MM.1S (cell line): ENCODE measurements at regions not wholly inside any gene's neighbourhood (a gene's known extent, or its start where the extent isn't known, plus 50 kb on each side); places are given as distances from the start of the nearest gene placed in this dataset.

Experiments
- DNase-seq: peaks from one replicate; pipeline ENCODE4 v3.0.0-alpha.2; 2015
- H2AFZ ChIP-seq: fragments of 300-600 bp; sonication (generic); 2 replicates; pipeline ENCODE4 v1.6.0; 2016; ENCODE audit warnings: antibody characterized with exemption, low read length
- H3F3A ChIP-seq: fragments of 300-600 bp; sonication (generic); 2 replicates; pipeline ENCODE4 v1.6.1; 2016; ENCODE audit warnings: mild to moderate bottlenecking, antibody characterized with exemption, low read length, moderate library complexity, mixed read lengths; ENCODE audit not compliant: insufficient read depth
- H3K27ac ChIP-seq: fragments of 300-600 bp; sonication (generic); 2 replicates; pipeline ENCODE4 v1.5.1; 2016; ENCODE audit warnings: mild to moderate bottlenecking, low read length
- H3K27me3 ChIP-seq: fragments of 300-600 bp; sonication (generic); replicated peaks from 2 replicates; pipeline ENCODE4 v1.6.0; 2016; ENCODE audit warnings: low read length; ENCODE audit not compliant: insufficient read depth
- H3K36me3 ChIP-seq: fragments of 300-600 bp; sonication (generic); replicated peaks from 2 replicates; pipeline ENCODE4 v1.6.1; 2016; ENCODE audit warnings: mild to moderate bottlenecking, low read length, mixed read lengths; ENCODE audit not compliant: insufficient read depth
- H3K4me1 ChIP-seq: fragments of 300-600 bp; sonication (generic); 2 replicates; pipeline ENCODE4 v1.6.1; 2016; ENCODE audit warnings: low read length, mixed read lengths
- H3K4me2 ChIP-seq: fragments of 300-600 bp; sonication (generic); 2 replicates; pipeline ENCODE4 v1.6.0; 2016; ENCODE audit warnings: low read depth, low read length
- H3K4me3 ChIP-seq: fragments of 300-600 bp; sonication (generic); 2 replicates; pipeline ENCODE4 v1.5.1; 2016; ENCODE audit warnings: low read length, mixed read lengths
- H3K79me2 ChIP-seq: fragments of 300-600 bp; sonication (generic); 2 replicates; pipeline ENCODE4 v1.6.1; 2016; ENCODE audit warnings: mixed run types, low read length, mixed read lengths
- H3K9ac ChIP-seq: fragments of 300-600 bp; sonication (generic); 2 replicates; pipeline ENCODE4 v1.6.1; 2016; ENCODE audit warnings: low read length, mixed read lengths
- H3K9me2 ChIP-seq: fragments of 300-600 bp; sonication (generic); replicated peaks from 2 replicates; pipeline ENCODE4 v1.6.1; 2016; ENCODE audit warnings: mild to moderate bottlenecking, low read length, mixed read lengths; ENCODE audit not compliant: insufficient read depth
- H3K9me3 ChIP-seq: fragments of 300-600 bp; sonication (generic); replicated peaks from 2 replicates; pipeline ENCODE4 v1.6.1; 2016; ENCODE audit warnings: mild to moderate bottlenecking, low read length, mixed read lengths; ENCODE audit not compliant: insufficient read depth
- H4K20me1 ChIP-seq: fragments of 300-600 bp; sonication (generic); 2 replicates; pipeline ENCODE4 v1.6.1; 2016; ENCODE audit warnings: mild to moderate bottlenecking, low read length, moderate library complexity, mixed read lengths; ENCODE audit not compliant: insufficient read depth
- CTCF ChIP-seq: fragments of 300-600 bp; sonication (generic); IDR thresholded peaks from 2 replicates; pipeline ENCODE4 v1.5.1; 2016; ENCODE audit warnings: antibody characterized with exemption, low read length, mixed read lengths
- EZH2 ChIP-seq: fragments of 300-600 bp; sonication (generic); optimal IDR thresholded peaks from 2 replicates; pipeline ENCODE3; 2017; ENCODE audit warnings: low read depth, mild to moderate bottlenecking, antibody characterized with exemption, low read length, mixed read lengths
- EZH2phosphoT487 ChIP-seq: fragments of 300-600 bp; sonication (generic); IDR thresholded peaks from 2 replicates; pipeline ENCODE4 v1.6.1; 2018; ENCODE audit warnings: antibody characterized with exemption, low read length

GRCh38 chr4:4643306-4643705 is 101.5 kb upstream of the STX18 start:
- H3K4me3 ChIP-seq = no peak overlapping the region
- no peaks in the 10 kb centered on the region for H3K9me3 ChIP-seq
- no peaks in the 10 kb centered on the region for H4K20me1 ChIP-seq
- H3K9me2 ChIP-seq = no peaks in the 10 kb centered on the region
- H3K79me2 ChIP-seq = no peaks in the 10 kb centered on the region
- DNase-seq = no peak
- H3K4me1 ChIP-seq = no peaks in the 10 kb centered on the region
- no peaks in the 10 kb centered on the region for H3K27me3 ChIP-seq
- no peaks in the 10 kb centered on the region for H3K36me3 ChIP-seq
- H3K9ac ChIP-seq = no peak overlapping the region
- TF ChIP-seq EZH2phosphoT487 (no peak), CTCF (no peak), EZH2 (no peak)
- no peak overlapping the region for H2AFZ ChIP-seq
- H3F3A ChIP-seq = no peaks in the 10 kb centered on the region
- H3K4me2 ChIP-seq = no peak overlapping the region
- no peak overlapping the region for H3K27ac ChIP-seq

- no peaks in the 10 kb centered on the region for H3F3A ChIP-seq
- TF ChIP-seq EZH2 = no peak
- TF ChIP-seq CTCF = no peak
- no peak for TF ChIP-seq EZH2phosphoT487
- no peak overlapping the region for H3K27ac ChIP-seq
- H3K9ac ChIP-seq = no peak overlapping the region
- no peaks in the 10 kb centered on the region for H3K27me3 ChIP-seq
- no peak overlapping the region for H3K4me2 ChIP-seq
- H3K79me2 ChIP-seq = no peaks in the 10 kb centered on the region
- H4K20me1 ChIP-seq = no peaks in the 10 kb centered on the region
- no peak overlapping the region for H2AFZ ChIP-seq
- H3K36me3 ChIP-seq = no peaks in the 10 kb centered on the region
- no peaks in the 10 kb centered on the region for H3K9me2 ChIP-seq
- H3K4me1 ChIP-seq = no peaks in the 10 kb centered on the region
- no peaks in the 10 kb centered on the region for H3K9me3 ChIP-seq
- no peak for DNase-seq
- H3K4me3 ChIP-seq = no peak overlapping the region
These were observed 100.7 kb upstream of the STX18 start for GRCh38 chr4:4642496-4643000.

- no peak overlapping the region for H3K4me3 ChIP-seq
- H3K9ac ChIP-seq = no peak overlapping the region
- H3K4me1 ChIP-seq = no peaks in the 10 kb centered on the region
- no peaks in the 10 kb centered on the region for H4K20me1 ChIP-seq
- H3K9me3 ChIP-seq = no peaks in the 10 kb centered on the region
- H3K27me3 ChIP-seq = no peaks in the 10 kb centered on the region
- H3K79me2 ChIP-seq = no peaks in the 10 kb centered on the region
- no peak for DNase-seq
- no peak overlapping the region for H2AFZ ChIP-seq
- H3K4me2 ChIP-seq = no peak overlapping the region
- H3K9me2 ChIP-seq = no peaks in the 10 kb centered on the region
- H3K27ac ChIP-seq = no peak overlapping the region
- H3F3A ChIP-seq = no peaks in the 10 kb centered on the region
- no peaks in the 10 kb centered on the region for H3K36me3 ChIP-seq
- TF ChIP-seq EZH2phosphoT487 = no peak
- no peak for TF ChIP-seq CTCF
- no peak for TF ChIP-seq EZH2
These were observed 100.0 kb upstream of the STX18 start for GRCh38 chr4:4641661-4642495.
